ENCODE measurements at regions not wholly inside any gene's neighbourhood (a gene's known extent, or its start where the extent isn't known, plus 50 kb on each side); places are given as distances from the start of the nearest gene placed in this dataset.

- TF ChIP-seq NR2C2 (CRISPR knock-in tag; IDR thresholded peaks at IDR 0.05), result no peak
- no peak for TF ChIP-seq NR2C2 (tag; IDR thresholded peaks at IDR 0.05)
- no peak for TF ChIP-seq IRF2 (CRISPR knock-in tag; IDR thresholded peaks at IDR 0.05)
- TF ChIP-seq, protein P1, sequence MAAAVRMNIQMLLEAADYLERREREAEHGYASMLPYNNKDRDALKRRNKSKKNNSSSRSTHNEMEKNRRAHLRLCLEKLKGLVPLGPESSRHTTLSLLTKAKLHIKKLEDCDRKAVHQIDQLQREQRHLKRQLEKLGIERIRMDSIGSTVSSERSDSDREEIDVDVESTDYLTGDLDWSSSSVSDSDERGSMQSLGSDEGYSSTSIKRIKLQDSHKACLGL (CRISPR knock-in tag; IDR thresholded peaks at IDR 0.05; ENCODE audit: borderline replicate concordance, poor library complexity, severe bottlenecking), result no peak
Measured at GRCh38 chr7:42692621-42693020, 219.2 kb downstream of the C7orf25 start.

Measured in K562 (cell line).